ENCODE measurements at regions not wholly inside any gene's neighbourhood (a gene's known extent, or its start where the extent isn't known, plus 50 kb on each side); places are given as distances from the start of the nearest gene placed in this dataset.

GRCh38 chr4:24322511-24322910 is 261.8 kb downstream of the DHX15 start:
- H3K9me3 ChIP-seq = no peaks in the 10 kb centered on the region
- TF ChIP-seq CTCF (IDR thresholded peaks at IDR 0.05) = no peak
- TF ChIP-seq POLR2A (IDR thresholded peaks at IDR 0.05) = no peak
- H3K27me3 ChIP-seq = no peaks in the 10 kb centered on the region
- H3K36me3 ChIP-seq (ENCODE audit: low read depth, missing control alignments) = no peaks in the 10 kb centered on the region
- intact Hi-C loops (cut with DNase I; ENCODE audit: low total_unique reads) = no loop called here
- H3K4me3 ChIP-seq = no peak overlapping the region
- 78 to 85% methylated on average over 1 of the region's 1 CpG for WGBS, 2 donors
- no peak for DNase-seq
- H3K4me1 ChIP-seq = no peaks in the 10 kb centered on the region
- H3K27ac ChIP-seq = no peak overlapping the region

- Histone ChIP-seq H3K4me1 (no peaks in the 10 kb centered on the region), H3K27ac (no peak overlapping the region), H3K36me3 (ENCODE audit: low read depth, missing control alignments) (no peaks in the 10 kb centered on the region), H3K4me3 (no peak overlapping the region), H3K27me3 (no peaks in the 10 kb centered on the region), H3K9me3 (no peaks in the 10 kb centered on the region)
- WGBS, 2 donors = 61 to 62% methylated on average over 6 of the region's 6 CpGs
- no peak for DNase-seq
- intact Hi-C loops (cut with DNase I; ENCODE audit: low total_unique reads) = no loop called here
- no peak for TF ChIP-seq POLR2A (IDR thresholded peaks at IDR 0.05)
- no peak for TF ChIP-seq CTCF (IDR thresholded peaks at IDR 0.05)
Measured at GRCh38 chr4:24321616-24322015, 262.7 kb downstream of the DHX15 start.

- Histone ChIP-seq H3K9me3 (no peaks in the 10 kb centered on the region), H3K27ac (no peak overlapping the region), H3K27me3 (no peaks in the 10 kb centered on the region), H3K4me1 (no peaks in the 10 kb centered on the region), H3K36me3 (ENCODE audit: low read depth, missing control alignments) (no peaks in the 10 kb centered on the region), H3K4me3 (no peak overlapping the region)
- no peak for TF ChIP-seq CTCF (IDR thresholded peaks at IDR 0.05)
- TF ChIP-seq POLR2A (IDR thresholded peaks at IDR 0.05) = no peak
- 44 to 52% methylated on average over 6 of the region's 6 CpGs for WGBS, 2 donors
- intact Hi-C loops (cut with DNase I; ENCODE audit: low total_unique reads) = no loop called here
- no peak for DNase-seq
Measured at GRCh38 chr4:24321131-24321530, 263.2 kb downstream of the DHX15 start.

- WGBS, 2 donors = 86 to 89% methylated on average over 5 of the region's 5 CpGs
- Histone ChIP-seq H3K36me3 (ENCODE audit: low read depth, missing control alignments) (no peaks in the 10 kb centered on the region), H3K4me3 (no peak overlapping the region), H3K4me1 (no peaks in the 10 kb centered on the region), H3K9me3 (no peaks in the 10 kb centered on the region), H3K27me3 (no peaks in the 10 kb centered on the region), H3K27ac (no peak overlapping the region)
- TF ChIP-seq CTCF (IDR thresholded peaks at IDR 0.05) (no peak), POLR2A (IDR thresholded peaks at IDR 0.05) (no peak)
- intact Hi-C loops (cut with DNase I; ENCODE audit: low total_unique reads) = no loop called here
- DNase-seq = no peak
Measured at GRCh38 chr4:24319387-24319786, 265.0 kb downstream of the DHX15 start.

GRCh38 chr4:24315056-24315455 is 269.3 kb downstream of the DHX15 start:
- Histone ChIP-seq H3K9me3 (no peaks in the 10 kb centered on the region), H3K27me3 (no peaks in the 10 kb centered on the region), H3K36me3 (ENCODE audit: low read depth, missing control alignments) (no peaks in the 10 kb centered on the region), H3K4me1 (no peaks in the 10 kb centered on the region), H3K4me3 (no peak overlapping the region), H3K27ac (no peak overlapping the region)
- intact Hi-C loops (cut with DNase I; ENCODE audit: low total_unique reads) = no loop called here
- DNase-seq = no peak
- WGBS, 2 donors = 100% methylated on average over 1 of the region's 1 CpG
- TF ChIP-seq POLR2A (IDR thresholded peaks at IDR 0.05) (no peak), CTCF (IDR thresholded peaks at IDR 0.05) (no peak)
